SW480 (cell line): ENCODE measurements at regions not wholly inside any gene's neighbourhood (a gene's known extent, or its start where the extent isn't known, plus 50 kb on each side); places are given as distances from the start of the nearest gene placed in this dataset.
"Not testable (repeated sequence)": the region's sequence is repeated elsewhere in the genome, so short reads cannot be mapped to it uniquely, and the experiment has no call there.

ENCODE experiments used
- DNase-seq: peaks from one replicate; pipeline ENCODE4 v3.0.0-alpha.2; 2016; ENCODE audit warnings: low spot score

- DNase-seq, result no peak
Measured at GRCh38 chr9:2354856-2355696, 266.5 kb upstream of the VLDLR start.

- no peak for DNase-seq
Measured at GRCh38 chr9:2355697-2355983, 265.9 kb upstream of the VLDLR start.

GRCh38 chr9:2356041-2356790 lies 265.4 kb upstream of the VLDLR start:
- DNase-seq, result no peak

GRCh38 chr9:2359891-2360471 lies 261.6 kb upstream of the VLDLR start:
- DNase-seq, result no peak

- DNase-seq, result no peak
Measured at GRCh38 chr9:2362150-2362549, 259.4 kb upstream of the VLDLR start.

- no peak for DNase-seq
Measured at GRCh38 chr9:2363138-2363745, 258.3 kb upstream of the VLDLR start.

GRCh38 chr9:2363781-2364180 lies 257.8 kb upstream of the VLDLR start:
- DNase-seq, result no peak

- DNase-seq, result no peak
Measured at GRCh38 chr9:2367970-2368369, 253.6 kb upstream of the VLDLR start.

DNA sequence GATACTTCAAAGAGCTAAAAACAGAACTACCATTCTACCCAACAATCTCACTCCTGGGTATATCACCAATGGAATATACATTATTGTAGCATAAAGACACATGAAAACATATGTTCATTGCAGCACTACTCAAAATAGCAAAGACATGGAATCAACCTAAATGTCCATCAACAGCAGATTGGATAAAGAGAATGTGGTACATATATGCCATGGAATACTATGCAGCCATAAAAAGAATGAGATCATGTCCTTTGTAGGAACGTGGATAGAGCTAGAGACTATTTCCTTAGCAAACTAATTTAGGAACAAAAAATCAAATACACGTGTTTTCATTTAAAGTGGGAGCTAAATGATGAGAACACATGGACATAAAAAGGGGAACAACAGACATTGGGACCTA lies 247.9 kb upstream of the VLDLR start:
- no peak for DNase-seq

- no peak for DNase-seq
Measured at GRCh38 chr9:2375114-2375513, 246.5 kb upstream of the VLDLR start.

GRCh38 chr9:2377117-2377516 lies 244.5 kb upstream of the VLDLR start:
- DNase-seq, result no peak

DNA sequence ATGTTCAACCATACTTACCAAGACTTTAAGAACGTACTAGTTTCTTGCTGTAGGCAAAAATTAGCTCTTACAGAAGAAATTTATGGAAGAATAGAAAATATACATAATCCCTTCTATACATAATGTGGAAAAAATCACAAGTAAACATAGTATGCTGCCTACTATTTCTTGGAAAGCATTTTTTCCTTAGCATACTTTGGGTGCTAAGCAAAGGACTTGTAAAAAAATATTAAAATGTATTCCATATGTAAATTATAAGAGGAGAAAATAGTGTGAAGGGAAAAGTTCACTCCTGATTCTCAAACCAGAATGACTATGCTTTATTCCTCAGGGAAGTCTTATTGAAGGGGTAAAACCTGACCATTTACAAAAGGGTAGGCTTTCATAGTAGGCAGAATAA lies 243.8 kb upstream of the VLDLR start:
- no peak for DNase-seq

GRCh38 chr9:2378266-2378665 lies 243.3 kb upstream of the VLDLR start:
- no peak for DNase-seq

GRCh38 chr9:2378816-2379215 lies 242.8 kb upstream of the VLDLR start:
- DNase-seq, result no peak

DNA sequence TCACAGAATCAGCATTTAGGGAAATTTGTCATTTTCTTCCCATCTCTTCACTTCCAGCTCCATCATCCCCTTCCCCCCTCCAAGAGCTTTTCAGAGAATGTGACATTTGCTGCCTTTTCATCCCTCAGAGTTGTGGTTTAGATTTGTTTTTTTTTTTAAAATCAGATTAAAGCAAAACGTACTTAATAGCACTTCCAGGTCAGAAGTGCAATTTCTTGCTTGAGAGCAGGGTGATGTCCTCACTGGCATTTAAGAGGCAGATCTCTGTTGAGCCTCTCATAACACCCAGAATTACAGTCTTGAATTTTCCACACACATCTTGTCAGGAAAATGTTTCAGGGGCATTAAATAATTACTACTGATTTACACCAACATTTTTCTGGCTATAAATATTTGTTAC lies 236.8 kb upstream of the VLDLR start:
- DNase-seq, result no peak

DNA sequence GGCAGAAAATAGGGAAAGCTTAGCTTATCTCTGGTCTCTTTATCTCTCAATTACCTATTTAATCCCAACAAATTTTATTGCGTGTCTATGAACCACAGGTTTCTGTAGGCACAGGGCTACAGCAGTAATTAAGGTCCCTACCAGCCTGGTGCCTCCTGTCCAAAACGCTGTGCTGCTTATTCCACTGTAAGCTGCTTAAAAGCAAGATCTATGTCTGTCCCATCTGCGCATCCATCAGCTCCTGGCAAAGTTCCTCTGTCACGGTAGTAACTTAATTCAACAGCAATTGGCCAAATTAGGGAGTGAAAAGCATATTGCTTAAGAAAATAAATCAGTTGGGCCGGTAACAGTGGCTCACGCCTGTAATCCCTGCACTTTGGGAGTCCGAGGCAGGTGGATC lies 235.8 kb upstream of the VLDLR start:
- no peak for DNase-seq

DNA sequence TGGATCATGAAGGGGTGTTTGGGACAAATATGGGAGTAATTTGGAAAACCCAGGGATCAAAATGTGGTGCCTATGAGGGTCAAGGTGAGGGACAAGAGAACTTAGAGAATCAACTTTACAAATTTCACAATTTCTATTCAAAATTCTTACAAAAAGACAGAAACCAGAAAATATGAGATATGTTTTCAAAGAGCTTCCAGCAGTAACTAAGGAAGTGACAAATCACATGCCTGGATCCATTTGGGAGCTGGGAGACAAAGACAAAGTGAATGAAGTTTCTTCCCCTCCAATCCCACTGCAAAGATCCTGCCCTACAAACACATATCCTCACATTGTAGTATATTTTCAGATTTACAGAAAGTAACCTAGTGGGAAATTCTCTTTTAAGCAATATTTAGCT lies 235.0 kb upstream of the VLDLR start:
- no peak for DNase-seq

- no peak for DNase-seq
Measured at GRCh38 chr9:2387166-2387565, 234.4 kb upstream of the VLDLR start.

GRCh38 chr9:2389404-2389803 lies 232.2 kb upstream of the VLDLR start:
- DNase-seq, result no peak

- no peak for DNase-seq
Measured at GRCh38 chr9:2390028-2390427, 231.6 kb upstream of the VLDLR start.

DNA sequence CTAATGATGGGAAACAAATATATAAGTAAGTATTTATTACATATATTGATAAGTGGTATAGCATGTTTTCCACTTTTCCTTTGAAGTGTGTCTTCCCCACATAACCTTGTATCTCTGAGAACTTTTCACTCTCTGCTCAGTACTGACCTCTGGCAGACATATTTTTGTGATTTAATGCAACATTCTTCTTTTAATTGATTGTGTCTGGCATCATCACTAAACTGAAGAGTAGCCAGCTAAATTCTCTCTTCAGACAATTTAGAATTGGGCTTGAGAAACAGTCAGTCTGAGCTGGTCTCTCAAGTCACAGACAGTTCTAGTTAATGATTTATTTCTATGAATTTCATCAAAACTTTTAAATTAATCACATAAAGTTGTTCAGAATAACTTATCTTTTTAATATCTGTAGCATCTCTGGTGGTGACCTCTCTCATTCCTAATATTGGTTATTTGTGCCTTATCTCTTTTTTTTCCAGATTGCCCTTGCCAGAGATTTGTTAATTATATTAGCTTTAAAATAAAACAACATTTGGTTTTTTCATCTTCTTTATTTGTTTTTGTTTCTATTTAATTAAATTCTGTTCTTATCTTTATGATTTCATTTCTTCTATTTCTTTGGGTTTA lies 230.0 kb upstream of the VLDLR start:
- DNase-seq, result not testable (repeated sequence)

- DNase-seq, result not testable (repeated sequence)
Measured at GRCh38 chr9:2394087-2394741, 227.4 kb upstream of the VLDLR start.
